GM12872 (cell line): ENCODE measurements at regions not wholly inside any gene's neighbourhood (a gene's known extent, or its start where the extent isn't known, plus 50 kb on each side); places are given as distances from the start of the nearest gene placed in this dataset.

Source experiments
- CTCF ChIP-seq: IDR thresholded peaks from 3 replicates; pipeline ENCODE4 v1.5.1; 2011; ENCODE audit warnings: low read depth, mild to moderate bottlenecking, low read length, moderate library complexity; ENCODE audit not compliant: insufficient read depth

- TF ChIP-seq CTCF = no peak
Observed at GRCh38 chr10:78787125-78787524, 281.6 kb upstream of the ZMIZ1 start.

GRCh38 chr10:78794736-78795455 is 273.9 kb upstream of the ZMIZ1 start:
- TF ChIP-seq CTCF = no peak

GRCh38 chr10:78798976-78799730 is 269.6 kb upstream of the ZMIZ1 start:
- no peak for TF ChIP-seq CTCF

GRCh38 chr10:78800006-78800405 is 268.8 kb upstream of the ZMIZ1 start:
- TF ChIP-seq CTCF = no peak

GRCh38 chr10:78800535-78801320 is 268.0 kb upstream of the ZMIZ1 start:
- TF ChIP-seq CTCF = no peak

- no peak for TF ChIP-seq CTCF
Observed at GRCh38 chr10:78802431-78802830, 266.3 kb upstream of the ZMIZ1 start.

GRCh38 chr10:78802866-78803265 is 265.9 kb upstream of the ZMIZ1 start:
- no peak for TF ChIP-seq CTCF
